Esophagus squamous epithelium (tissue), 4 donors: ENCODE measurements at regions not wholly inside any gene's neighbourhood (a gene's known extent, or its start where the extent isn't known, plus 50 kb on each side); places are given as distances from the start of the nearest gene placed in this dataset.

Experiments used
- CTCF ChIP-seq, 6 experiments: fragments of 450-650 bp in 4 of 6; fragments of 200-600 bp in 2 of 6; sonication (generic) in 2 of 6; IDR thresholded peaks; one replicate each; pipeline ENCODE4 v1.5.1; 2016 to 2019; ENCODE audit warnings: antibody characterized with exemption in 6 of 6, mild to moderate bottlenecking in 4 of 6, moderate library complexity in 4 of 6
- POLR2A ChIP-seq, 4 donors: fragments of 450-650 bp; IDR thresholded peaks; one replicate each; pipeline ENCODE4 v1.6.1; 2017; ENCODE audit warnings: antibody characterized with exemption in 4 of 4, mild to moderate bottlenecking in 4 of 4, moderate library complexity in 3 of 4

DNA sequence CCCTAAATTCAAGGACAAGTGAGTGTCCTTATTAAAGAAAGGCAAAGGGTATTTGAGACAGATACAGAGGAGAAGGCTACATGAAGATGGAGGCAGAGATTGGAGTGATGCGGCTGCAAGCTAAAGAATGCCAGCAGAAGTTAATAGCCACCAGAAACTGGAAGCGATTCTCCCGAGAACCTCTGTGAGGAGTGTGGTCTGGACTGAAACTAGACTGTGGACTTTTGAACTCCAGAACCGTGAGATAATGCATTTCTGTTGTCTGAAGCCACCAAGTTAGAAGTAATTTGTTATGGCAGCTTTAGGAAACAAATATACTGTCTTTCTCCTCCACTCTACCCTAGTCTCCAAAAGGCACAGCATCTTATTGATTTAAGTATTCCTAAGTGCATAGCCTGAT is 80.3 kb upstream of the CREB5 start:
- no peak for TF ChIP-seq CTCF (IDR thresholded peaks at IDR 0.05)
- no peak for TF ChIP-seq POLR2A (IDR thresholded peaks at IDR 0.05)
